ENCODE measurements at regions not wholly inside any gene's neighbourhood (a gene's known extent, or its start where the extent isn't known, plus 50 kb on each side); places are given as distances from the start of the nearest gene placed in this dataset.

- TF ChIP-seq EZH2 (IDR thresholded peaks at IDR 0.05; ENCODE audit: low read depth, unreplicated experiment), result no peak
- no peak for TF ChIP-seq CTCF (conservative IDR thresholded peaks at IDR 0.05; ENCODE audit: low read depth in 2 of 2)
- no peak for TF ChIP-seq EZH2phosphoT487 (IDR thresholded peaks at IDR 0.05; ENCODE audit: unreplicated experiment)
- no peak for TF ChIP-seq ZNF462 (CRISPR knock-in tag; IDR thresholded peaks at IDR 0.05)
- no peak for TF ChIP-seq REST (IDR thresholded peaks at IDR 0.05; ENCODE audit: unreplicated experiment)
- peak; percentile 68 for TF ChIP-seq CREB1 (CRISPR knock-in tag; IDR thresholded peaks at IDR 0.05; ENCODE audit: low read depth)
- TF ChIP-seq ZNF331 (CRISPR knock-in tag; IDR thresholded peaks at IDR 0.05; ENCODE audit: low read depth), result no peak
- TF ChIP-seq POLR2AphosphoS5 (IDR thresholded peaks at IDR 0.05; ENCODE audit: low read depth), result peak; percentile 65
- TF ChIP-seq JUNB (IDR thresholded peaks at IDR 0.05; ENCODE audit: unreplicated experiment), result no peak
Observed at GRCh38 chr7:98470485-98471240, 69.8 kb upstream of the BAIAP2L1 start.

Data from GM23338 (cell line).